Liver (tissue), 8 donors: ENCODE measurements at regions not wholly inside any gene's neighbourhood (a gene's known extent, or its start where the extent isn't known, plus 50 kb on each side); places are given as distances from the start of the nearest gene placed in this dataset.

ENCODE experiments used
- DNase-seq: peaks from one replicate; pipeline ENCODE4 v3.0.0-alpha.2; 2017; ENCODE audit warnings: low spot score
- H3K27ac ChIP-seq, 2 donors: one replicate each; pipeline ENCODE4 v1.7.0; 2013; ENCODE audit warnings: inconsistent platforms in 2 of 2, low read length in 2 of 2, control low read depth in 1 of 2, low read depth in 1 of 2, mild to moderate bottlenecking in 1 of 2
- H3K27me3 ChIP-seq, 4 donors: one replicate each; pipeline versions ENCODE4 v1.6.1 to v1.7.0; 2013; ENCODE audit warnings: low read length in 3 of 4, inconsistent platforms in 1 of 4, mild to moderate bottlenecking in 1 of 4, moderate library complexity in 1 of 4; ENCODE audit not compliant: control insufficient read depth in 4 of 4, insufficient read depth in 4 of 4
- H3K36me3 ChIP-seq, 4 donors: one replicate each; pipeline versions ENCODE4 v1.6.1 to v1.7.0; 2013; ENCODE audit warnings: low read length in 3 of 4, mild to moderate bottlenecking in 3 of 4, low read depth in 1 of 4, moderate library complexity in 1 of 4; ENCODE audit not compliant: control insufficient read depth in 4 of 4, insufficient read depth in 3 of 4
- H3K4me1 ChIP-seq, 4 donors: one replicate each; pipeline versions ENCODE4 v1.6.1 to v1.7.0; 2013; ENCODE audit warnings: low read length in 3 of 4, mild to moderate bottlenecking in 3 of 4, moderate library complexity in 1 of 4; ENCODE audit not compliant: control insufficient read depth in 4 of 4, insufficient read depth in 4 of 4
- H3K4me3 ChIP-seq, 3 donors: one replicate each; pipeline versions ENCODE4 v1.6.1 to v1.7.0; 2013; ENCODE audit warnings: low read length in 3 of 3, control low read depth in 1 of 3, low read depth in 1 of 3, mild to moderate bottlenecking in 1 of 3
- H3K9ac ChIP-seq, 2 donors: one replicate each; pipeline ENCODE4 v1.7.0; 2013; ENCODE audit warnings: low read length in 2 of 2, mild to moderate bottlenecking in 2 of 2, moderate library complexity in 2 of 2, control low read depth in 1 of 2, low read depth in 1 of 2
- H3K9me3 ChIP-seq, 4 donors: one replicate each; pipeline versions ENCODE4 v1.6.1 to v1.7.0; 2013; ENCODE audit warnings: low read length in 3 of 4; ENCODE audit not compliant: control insufficient read depth in 4 of 4
- ATF3 ChIP-seq: IDR thresholded peaks from 2 replicates; pipeline ENCODE4 v1.6.1; 2016; ENCODE audit warnings: antibody characterized with exemption
- CTCF ChIP-seq: fragments of 150-350 bp; IDR thresholded peaks from 2 replicates; pipeline ENCODE4 v1.5.1; 2017; ENCODE audit warnings: improper control_type of control experiment, low read depth, low read length; ENCODE audit not compliant: missing input control
- EGR1 ChIP-seq, 2 donors: IDR thresholded peaks; 2 replicates each; pipeline ENCODE4 v1.6.1; 2016 to 2018; ENCODE audit warnings: antibody characterized with exemption in 2 of 2, low read depth in 2 of 2
- FOXA1 ChIP-seq: IDR thresholded peaks from 2 replicates; pipeline ENCODE4 v1.6.1; 2016; ENCODE audit warnings: antibody characterized with exemption
- FOXA2 ChIP-seq: IDR thresholded peaks from 2 replicates; pipeline ENCODE4 v1.6.1; 2016; ENCODE audit warnings: antibody characterized with exemption
- GABPA ChIP-seq, 2 donors: IDR thresholded peaks in 1 of 2; conservative IDR thresholded peaks in 1 of 2; 2 replicates each; pipeline ENCODE4 v1.6.1; 2016; ENCODE audit warnings: antibody characterized with exemption in 2 of 2, mild to moderate bottlenecking in 1 of 2, moderate library complexity in 1 of 2
- HNF4A ChIP-seq, 2 donors: conservative IDR thresholded peaks; 2 replicates each; pipeline ENCODE4 v1.6.1; 2016; ENCODE audit warnings: antibody characterized with exemption in 2 of 2, mild to moderate bottlenecking in 2 of 2
- HNF4G ChIP-seq: IDR thresholded peaks from 2 replicates; pipeline ENCODE4 v1.6.1; 2016; ENCODE audit warnings: antibody characterized with exemption
- JUND ChIP-seq, 2 donors: IDR thresholded peaks; 2 replicates each; pipeline ENCODE4 v1.6.1; 2016; ENCODE audit warnings: antibody characterized with exemption in 2 of 2
- MAX ChIP-seq: IDR thresholded peaks from 2 replicates; pipeline ENCODE4 v1.6.1; 2016; ENCODE audit warnings: antibody characterized with exemption
- NR2F2 ChIP-seq: IDR thresholded peaks from 2 replicates; pipeline ENCODE4 v1.6.1; 2016; ENCODE audit warnings: antibody characterized with exemption
- RAD21 ChIP-seq, 2 donors: IDR thresholded peaks; 2 replicates each; pipeline ENCODE4 v1.6.1; 2016; ENCODE audit warnings: antibody characterized with exemption in 2 of 2, mild to moderate bottlenecking in 2 of 2
- REST ChIP-seq: IDR thresholded peaks from 2 replicates; pipeline ENCODE4 v1.6.1; 2016; ENCODE audit warnings: antibody characterized with exemption, mild to moderate bottlenecking
- RXRA ChIP-seq, 2 donors: IDR thresholded peaks; 2 replicates each; pipeline ENCODE4 v1.6.1; 2017 to 2018; ENCODE audit warnings: antibody characterized with exemption in 2 of 2, mild to moderate bottlenecking in 1 of 2
- SP1 ChIP-seq: IDR thresholded peaks from 2 replicates; pipeline ENCODE4 v1.6.1; 2018; ENCODE audit warnings: antibody characterized with exemption, mild to moderate bottlenecking
- TAF1 ChIP-seq: conservative IDR thresholded peaks from 2 replicates; pipeline ENCODE4 v1.6.1; 2016; ENCODE audit warnings: antibody characterized with exemption, mild to moderate bottlenecking
- YY1 ChIP-seq: IDR thresholded peaks from 2 replicates; pipeline ENCODE4 v1.6.1; 2016; ENCODE audit warnings: antibody characterized with exemption, mild to moderate bottlenecking
- ZBTB33 ChIP-seq: IDR thresholded peaks from 2 replicates; pipeline ENCODE4 v1.6.1; 2016; ENCODE audit warnings: antibody characterized with exemption
- WGBS: extraction: QIAGEN DNeasy Blood & Tissue Kit; methylation state at CpG from one replicate; pipeline ENCODE4 v1.1.7; 2013; 5-methylcytosine and 5-hydroxymethylcytosine counted together
- donor health status: healthy.
- donor health status: healthy.
- donor health status: healthy.
- donor health status: healthy.
- donor health status: healthy.

GRCh38 chr6:11644071-11644470 is 106.5 kb downstream of the TMEM170B start (continued):
- TF ChIP-seq CTCF, result no peak
- TF ChIP-seq HNF4G, result no peak
- TF ChIP-seq FOXA2, result no peak
- no peak for TF ChIP-seq MAX

- H3K27me3 ChIP-seq, result no peaks in the 10 kb centered on the region
- H3K36me3 ChIP-seq, result no peaks in the 10 kb centered on the region
- H3K27ac ChIP-seq, result no peak overlapping the region
- TF ChIP-seq EGR1 (IDR thresholded peaks at IDR 0.05; ENCODE audit: low read depth in 2 of 2) (no peak), ZBTB33 (no peak), GABPA (IDR thresholded peaks at IDR 0.05 in 1 of 2, conservative IDR thresholded peaks at IDR 0.05 in 1 of 2) (no peak), ATF3 (no peak), FOXA2 (no peak), RXRA (IDR thresholded peaks at IDR 0.05) (no peak), HNF4G (no peak), NR2F2 (no peak), REST (no peak), RAD21 (IDR thresholded peaks at IDR 0.05) (no peak), TAF1 (no peak), YY1 (no peak), SP1 (no peak), MAX (no peak), HNF4A (conservative IDR thresholded peaks at IDR 0.05) (no peak), FOXA1 (no peak), CTCF (no peak), JUND (IDR thresholded peaks at IDR 0.05) (no peak)
- H3K9ac ChIP-seq, result no peak overlapping the region
- no peak for DNase-seq
- no peaks in the 10 kb centered on the region for H3K9me3 ChIP-seq
- H3K4me1 ChIP-seq, result no peaks in the 10 kb centered on the region
- 93% methylated on average over 4 of the region's 4 CpGs for WGBS
- H3K4me3 ChIP-seq, result no peak overlapping the region
Observed at GRCh38 chr6:11644601-11645000, 107.1 kb downstream of the TMEM170B start.
